Activated T-cell treated with anti-CD3 and anti-CD28 coated beads, Interleukin-2, amount 50 U/mL, for 24 hours (primary cell): ENCODE measurements at regions not wholly inside any gene's neighbourhood (a gene's known extent, or its start where the extent isn't known, plus 50 kb on each side); places are given as distances from the start of the nearest gene placed in this dataset.
A peak's percentile ranks its signal among the peaks of the same experiment; 100 is the strongest.

Experiments
- DNase-seq: peaks from one replicate; pipeline ENCODE4 v3.0.0-alpha.2; 2020
- H3K27ac Mint-ChIP-seq: 2 replicates; pipeline ENCODE4 v1.8.0; 2020; ENCODE audit warnings: mild to moderate bottlenecking, mixed read lengths
- H3K27me3 Mint-ChIP-seq: 2 replicates; pipeline ENCODE4 v1.8.0; 2020; ENCODE audit warnings: mixed read lengths
- H3K36me3 Mint-ChIP-seq: 2 replicates; pipeline ENCODE4 v1.8.0; 2020; ENCODE audit warnings: low read depth, mixed read lengths
- H3K4me1 Mint-ChIP-seq: 2 replicates; pipeline ENCODE4 v1.8.0; 2020; ENCODE audit warnings: low read depth, mixed read lengths
- H3K4me3 Mint-ChIP-seq: 2 replicates; pipeline ENCODE4 v1.8.0; 2020; ENCODE audit warnings: mild to moderate bottlenecking, moderate library complexity, mixed read lengths
- H3K9me3 Mint-ChIP-seq: 2 replicates; pipeline ENCODE4 v1.8.0; 2020; ENCODE audit warnings: mixed read lengths

- no peak overlapping the region for H3K27ac Mint-ChIP-seq
- no peaks in the 10 kb centered on the region for H3K9me3 Mint-ChIP-seq
- H3K4me1 Mint-ChIP-seq = no peaks in the 10 kb centered on the region
- H3K36me3 Mint-ChIP-seq = no peaks in the 10 kb centered on the region
- peaks cover 1% of the 10 kb centered on the region for H3K27me3 Mint-ChIP-seq
- no peak overlapping the region for H3K4me3 Mint-ChIP-seq
- DNase-seq = no peak
Measured at GRCh38 chr17:55887531-55887930, 136.7 kb downstream of the PCTP start.

GRCh38 chr17:55889271-55889670 is 138.4 kb downstream of the PCTP start:
- H3K27ac Mint-ChIP-seq = no peak overlapping the region
- H3K36me3 Mint-ChIP-seq = no peaks in the 10 kb centered on the region
- no peak for DNase-seq
- no peak overlapping the region for H3K4me3 Mint-ChIP-seq
- no peaks in the 10 kb centered on the region for H3K9me3 Mint-ChIP-seq
- H3K4me1 Mint-ChIP-seq = no peaks in the 10 kb centered on the region
- H3K27me3 Mint-ChIP-seq = peaks cover 9% of the 10 kb centered on the region

- H3K4me1 Mint-ChIP-seq = no peaks in the 10 kb centered on the region
Measured at GRCh38 chr17:55895112-55895759, 144.4 kb downstream of the PCTP start.

GRCh38 chr17:55897301-55897700 is 146.4 kb downstream of the PCTP start:
- Mint-ChIP-seq H3K4me3 (no peak overlapping the region), H3K4me1 (no peaks in the 10 kb centered on the region), H3K27me3 (peaks cover 9% of the 10 kb centered on the region), H3K9me3 (no peaks in the 10 kb centered on the region), H3K27ac (no peak overlapping the region), H3K36me3 (no peaks in the 10 kb centered on the region)
- no peak for DNase-seq

More at GRCh38 chr17:55895112-55895759, 144.4 kb downstream of the PCTP start:
- Mint-ChIP-seq H3K27me3 (peaks cover 9% of the 10 kb centered on the region), H3K36me3 (no peaks in the 10 kb centered on the region), H3K27ac (no peak overlapping the region), H3K4me3 (no peak overlapping the region), H3K9me3 (no peaks in the 10 kb centered on the region)
- DNase-seq = no peak

- no peak for DNase-seq
- Mint-ChIP-seq H3K36me3 (no peaks in the 10 kb centered on the region), H3K4me1 (no peaks in the 10 kb centered on the region), H3K9me3 (no peaks in the 10 kb centered on the region), H3K27ac (no peak overlapping the region), H3K4me3 (no peak overlapping the region), H3K27me3 (peaks cover 4% of the 10 kb centered on the region)
Measured at GRCh38 chr17:55898195-55898594, 147.3 kb downstream of the PCTP start.

GRCh38 chr17:55900188-55900587 is 149.3 kb downstream of the PCTP start:
- DNase-seq = no peak
- H3K27me3 Mint-ChIP-seq = no peaks in the 10 kb centered on the region
- no peaks in the 10 kb centered on the region for H3K4me1 Mint-ChIP-seq
- no peaks in the 10 kb centered on the region for H3K36me3 Mint-ChIP-seq
- no peaks in the 10 kb centered on the region for H3K9me3 Mint-ChIP-seq
- H3K4me3 Mint-ChIP-seq = no peak overlapping the region
- no peak overlapping the region for H3K27ac Mint-ChIP-seq

GRCh38 chr17:55903028-55903690 is 152.3 kb downstream of the PCTP start:
- Mint-ChIP-seq H3K36me3 (no peaks in the 10 kb centered on the region), H3K27ac (no peak overlapping the region), H3K4me3 (no peak overlapping the region), H3K9me3 (no peaks in the 10 kb centered on the region), H3K4me1 (no peaks in the 10 kb centered on the region), H3K27me3 (no peaks in the 10 kb centered on the region)
- DNase-seq = no peak

- H3K9me3 Mint-ChIP-seq = no peaks in the 10 kb centered on the region
- H3K36me3 Mint-ChIP-seq = no peaks in the 10 kb centered on the region
- H3K27me3 Mint-ChIP-seq = peaks cover 12% of the 10 kb centered on the region
- H3K4me1 Mint-ChIP-seq = no peaks in the 10 kb centered on the region
- no peak for DNase-seq
- no peak overlapping the region for H3K4me3 Mint-ChIP-seq
- no peak overlapping the region for H3K27ac Mint-ChIP-seq
Measured at GRCh38 chr17:55909776-55910175, 158.9 kb downstream of the PCTP start.

GRCh38 chr17:55911186-55911585 is 160.3 kb downstream of the PCTP start:
- Mint-ChIP-seq H3K36me3 (no peaks in the 10 kb centered on the region), H3K27me3 (peaks cover 12% of the 10 kb centered on the region), H3K9me3 (no peaks in the 10 kb centered on the region), H3K4me3 (no peak overlapping the region), H3K27ac (no peak overlapping the region), H3K4me1 (no peaks in the 10 kb centered on the region)
- DNase-seq = no peak

GRCh38 chr17:55925440-55925839 is 174.6 kb downstream of the PCTP start:
- H3K27ac Mint-ChIP-seq = no peak overlapping the region
- no peak overlapping the region for H3K4me3 Mint-ChIP-seq

GRCh38 chr17:55926276-55926990 is 175.6 kb downstream of the PCTP start:
- no peaks in the 10 kb centered on the region for H3K36me3 Mint-ChIP-seq
- H3K27ac Mint-ChIP-seq = peak overlapping the region; percentile 16
- no peak for DNase-seq
- H3K27me3 Mint-ChIP-seq = no peaks in the 10 kb centered on the region
- no peaks in the 10 kb centered on the region for H3K9me3 Mint-ChIP-seq
- H3K4me3 Mint-ChIP-seq = no peak overlapping the region
- H3K4me1 Mint-ChIP-seq = peaks cover 7% of the 10 kb centered on the region

More at GRCh38 chr17:55925440-55925839, 174.6 kb downstream of the PCTP start:
- H3K36me3 Mint-ChIP-seq = no peaks in the 10 kb centered on the region
- no peaks in the 10 kb centered on the region for H3K27me3 Mint-ChIP-seq
- H3K4me1 Mint-ChIP-seq = peaks cover 7% of the 10 kb centered on the region
- no peaks in the 10 kb centered on the region for H3K9me3 Mint-ChIP-seq
- no peak for DNase-seq

- Mint-ChIP-seq H3K36me3 (no peaks in the 10 kb centered on the region), H3K4me3 (no peak overlapping the region), H3K9me3 (no peaks in the 10 kb centered on the region), H3K27ac (no peak overlapping the region), H3K27me3 (no peaks in the 10 kb centered on the region), H3K4me1 (peaks cover 7% of the 10 kb centered on the region)
- DNase-seq = no peak
Measured at GRCh38 chr17:55930291-55930809, 179.5 kb downstream of the PCTP start.

GRCh38 chr17:55931446-55931845 is 180.6 kb downstream of the PCTP start:
- peaks cover 2% of the 10 kb centered on the region for H3K4me1 Mint-ChIP-seq
- H3K27me3 Mint-ChIP-seq = no peaks in the 10 kb centered on the region
- no peaks in the 10 kb centered on the region for H3K36me3 Mint-ChIP-seq
- no peaks in the 10 kb centered on the region for H3K9me3 Mint-ChIP-seq
- H3K27ac Mint-ChIP-seq = no peak overlapping the region
- no peak for DNase-seq
- H3K4me3 Mint-ChIP-seq = no peak overlapping the region

- Mint-ChIP-seq H3K27ac (no peak overlapping the region), H3K9me3 (no peaks in the 10 kb centered on the region), H3K4me3 (no peak overlapping the region), H3K36me3 (no peaks in the 10 kb centered on the region), H3K4me1 (no peaks in the 10 kb centered on the region), H3K27me3 (no peaks in the 10 kb centered on the region)
- DNase-seq = no peak
Measured at GRCh38 chr17:55932973-55933372, 182.1 kb downstream of the PCTP start.
